ACHN (cell line): ENCODE measurements at regions not wholly inside any gene's neighbourhood (a gene's known extent, or its start where the extent isn't known, plus 50 kb on each side); places are given as distances from the start of the nearest gene placed in this dataset.

Experiments
- DNase-seq: peaks from one replicate; pipeline ENCODE4 v3.0.0-alpha.2; 2015
- in situ Hi-C: cut with HindIII; loops from 2 replicates; pipeline ENCODE4 v1.10.0; 2017; ENCODE audit warnings: low sequenced_read_pairs, low pct_ligation_motif_present, low pct_unique_long_range_greater_than_20kb

DNA sequence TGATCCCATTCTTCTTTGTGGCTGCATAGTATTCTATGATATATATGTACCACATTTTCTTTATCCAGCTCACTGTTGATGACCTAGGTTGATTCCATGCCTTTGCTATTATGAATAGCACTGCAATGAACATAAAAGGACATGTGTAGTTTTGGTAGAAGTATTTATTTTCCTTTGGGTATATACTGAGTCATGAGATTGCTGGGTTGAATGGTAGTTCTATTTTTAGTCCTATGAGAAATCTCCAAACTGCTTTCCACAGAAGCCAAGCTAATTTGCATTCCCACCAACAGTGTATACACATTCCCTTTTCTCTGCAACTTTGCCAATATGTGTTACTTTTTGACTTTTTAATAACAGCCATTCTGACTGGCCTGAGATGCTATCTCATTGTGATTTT is 278.3 kb downstream of the PCDH18 start:
- DNase-seq = no peak
- in situ Hi-C loops = no loop called here

DNA sequence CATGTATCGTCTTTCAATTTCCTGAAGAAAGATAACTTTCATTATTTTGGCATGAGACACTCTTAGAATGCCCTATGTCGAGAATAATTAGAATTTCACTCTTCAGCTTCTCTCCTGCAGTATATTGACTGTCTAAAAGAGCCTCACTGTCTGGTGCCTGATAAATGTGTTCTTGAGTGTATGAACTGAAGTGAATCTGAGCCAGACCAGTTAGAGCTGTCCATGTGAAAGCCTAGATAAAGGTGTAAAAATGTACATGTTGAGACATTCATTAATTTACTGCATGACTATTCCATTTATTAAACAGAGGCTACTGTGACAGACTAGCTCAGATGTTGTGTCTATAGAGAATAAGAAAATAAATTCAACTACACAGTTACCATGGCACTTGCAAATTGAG is 283.2 kb downstream of the PCDH18 start:
- in situ Hi-C loops = no loop called here
- no peak for DNase-seq

DNA sequence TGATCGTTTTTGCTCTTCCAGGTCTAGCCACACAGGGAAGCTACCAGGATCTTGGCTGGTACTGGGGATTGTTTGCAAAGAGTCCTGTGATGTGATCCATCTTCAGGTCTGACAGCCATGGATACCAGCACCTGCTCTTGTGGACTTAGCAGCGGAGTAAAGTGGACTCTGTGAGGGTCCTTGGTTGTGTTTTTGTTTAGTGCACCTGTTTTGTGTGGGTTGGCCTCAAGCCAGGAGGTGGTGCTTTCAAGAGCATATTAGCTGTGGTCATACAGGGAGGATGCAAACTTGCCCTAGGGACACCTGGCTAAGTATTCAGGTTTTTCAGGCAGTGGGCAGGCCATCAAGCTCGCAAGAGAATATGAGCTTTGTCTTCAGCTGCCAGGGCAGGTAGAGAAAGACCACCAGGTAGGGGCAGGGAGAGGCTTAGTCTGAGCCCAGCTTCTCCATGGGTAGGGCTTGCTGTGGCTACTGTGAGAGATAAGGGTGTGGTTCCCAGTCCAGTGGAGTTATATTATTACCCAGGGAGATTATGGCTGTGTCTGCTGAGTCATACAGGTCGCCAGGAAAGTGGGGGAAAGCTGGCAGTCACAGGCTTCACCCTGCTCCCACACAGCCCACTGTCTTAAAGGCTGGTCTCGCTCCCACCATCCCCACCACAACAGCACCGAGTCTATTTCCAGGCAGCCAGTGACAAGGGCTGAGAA is 293.7 kb downstream of the PCDH18 start:
- no peak for DNase-seq
- in situ Hi-C loops = no loop called here

DNA sequence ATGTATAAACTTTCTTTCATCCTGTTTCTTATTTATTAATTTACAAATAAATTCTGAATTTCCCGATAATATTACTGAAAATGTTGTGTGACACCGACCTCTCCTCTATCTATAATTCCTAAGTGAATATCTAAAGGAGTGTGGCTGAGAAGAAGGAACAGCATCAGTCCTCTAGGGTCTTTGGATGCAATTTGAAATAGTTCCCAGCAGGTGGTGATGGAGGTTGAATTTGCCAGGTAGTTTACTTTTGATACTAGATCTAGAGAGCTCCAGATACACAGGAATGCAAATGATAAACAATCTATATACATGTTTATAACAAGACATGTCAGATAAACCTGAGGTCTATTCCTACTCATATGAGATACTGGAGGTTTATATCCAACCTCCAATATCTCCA is 305.4 kb downstream of the PCDH18 start:
- in situ Hi-C loops = no loop called here
- DNase-seq = peak; percentile 17

DNA sequence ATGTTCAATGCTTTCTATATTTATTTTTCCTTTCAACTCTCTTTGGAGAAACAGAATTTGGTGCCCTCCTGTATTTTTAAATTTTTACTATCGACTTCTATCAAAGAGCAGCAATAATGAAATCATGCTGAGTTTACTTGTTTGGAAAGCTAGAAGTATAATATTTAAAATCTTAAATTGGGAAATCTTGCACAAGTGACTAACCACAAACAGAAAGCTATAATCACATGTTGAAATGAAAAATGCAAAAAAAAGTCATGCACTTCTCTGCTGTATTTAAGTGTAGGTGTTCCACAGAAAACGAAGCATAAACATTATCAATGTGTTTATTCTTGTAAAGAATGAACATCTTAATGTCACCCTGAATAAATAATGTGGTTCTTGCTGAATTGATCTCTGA is 306.1 kb downstream of the PCDH18 start:
- in situ Hi-C loops = no loop called here
- no peak for DNase-seq

DNA sequence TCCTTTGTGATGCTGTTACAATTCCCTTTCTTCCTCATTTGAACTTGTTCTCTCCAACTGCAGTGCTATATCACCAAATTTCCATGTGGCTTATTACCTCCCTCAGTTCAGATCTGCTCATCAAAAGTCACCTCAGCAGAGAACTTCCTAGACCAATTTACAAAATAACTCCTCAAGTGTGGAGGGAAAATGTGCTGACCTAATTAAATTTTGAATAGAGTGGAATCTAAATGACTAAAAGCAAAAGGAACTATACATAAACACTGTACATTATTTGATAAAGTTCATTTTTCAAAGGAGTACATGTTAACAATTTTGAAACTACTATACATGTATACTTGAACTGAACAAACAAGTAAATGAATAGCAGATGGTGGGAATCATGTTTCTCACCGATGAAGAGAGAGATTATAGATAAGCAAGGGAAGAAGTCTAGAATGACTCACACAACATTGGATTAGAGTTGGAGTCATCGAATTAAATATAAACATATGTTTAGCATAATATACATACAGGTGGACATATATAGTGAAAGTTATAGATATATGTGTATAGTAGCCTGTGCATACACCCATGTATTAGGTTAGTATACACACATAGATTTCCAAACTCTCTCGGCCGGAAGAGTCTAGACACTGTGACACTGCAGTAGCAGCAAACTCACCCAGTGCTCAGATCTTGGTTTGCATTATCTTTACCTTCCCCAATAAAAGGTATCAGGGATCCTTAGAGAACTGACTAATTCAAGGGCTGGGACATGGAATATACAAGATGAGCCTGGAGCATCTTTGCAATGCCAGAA is 318.7 kb downstream of the PCDH18 start:
- in situ Hi-C loops = no loop called here
- DNase-seq = no peak

DNA sequence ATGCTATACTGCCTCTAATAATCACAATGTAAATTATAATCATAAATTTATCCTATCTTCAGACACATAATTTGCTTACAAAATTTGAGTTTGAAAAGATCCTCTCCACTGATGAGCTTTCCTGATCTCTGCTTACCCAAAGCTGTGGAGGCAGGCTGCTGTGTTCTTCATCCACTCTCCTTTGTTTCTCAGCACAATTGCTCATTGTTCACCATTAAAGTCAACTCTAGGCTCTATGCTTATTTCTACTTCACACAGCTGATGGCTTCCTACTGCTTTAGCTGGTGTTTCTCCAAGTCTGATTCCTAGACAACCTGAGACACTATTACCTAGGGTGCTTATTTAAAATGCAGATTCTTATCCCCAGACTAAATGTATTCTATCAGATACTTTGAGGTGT is 319.7 kb downstream of the PCDH18 start:
- in situ Hi-C loops = no loop called here
- no peak for DNase-seq

DNA sequence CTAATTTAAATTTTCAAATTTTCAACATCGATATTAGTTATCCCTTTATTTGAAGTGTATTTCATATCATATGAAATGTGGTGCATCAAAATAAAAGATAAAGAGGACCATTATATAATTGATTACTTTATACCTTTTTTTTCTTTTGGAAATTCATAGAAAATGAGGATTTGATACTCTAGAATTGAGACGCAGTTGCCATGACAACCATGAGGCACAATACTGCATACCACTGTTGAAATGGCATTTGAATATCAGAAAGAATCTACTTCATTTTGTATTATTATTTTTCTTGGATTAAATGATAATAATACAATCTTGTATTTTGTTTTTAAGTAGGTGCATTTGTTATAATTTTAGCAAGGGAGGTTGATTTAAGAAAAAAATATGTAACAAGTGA is 323.1 kb downstream of the PCDH18 start:
- DNase-seq = no peak
- in situ Hi-C loops = no loop called here

DNA sequence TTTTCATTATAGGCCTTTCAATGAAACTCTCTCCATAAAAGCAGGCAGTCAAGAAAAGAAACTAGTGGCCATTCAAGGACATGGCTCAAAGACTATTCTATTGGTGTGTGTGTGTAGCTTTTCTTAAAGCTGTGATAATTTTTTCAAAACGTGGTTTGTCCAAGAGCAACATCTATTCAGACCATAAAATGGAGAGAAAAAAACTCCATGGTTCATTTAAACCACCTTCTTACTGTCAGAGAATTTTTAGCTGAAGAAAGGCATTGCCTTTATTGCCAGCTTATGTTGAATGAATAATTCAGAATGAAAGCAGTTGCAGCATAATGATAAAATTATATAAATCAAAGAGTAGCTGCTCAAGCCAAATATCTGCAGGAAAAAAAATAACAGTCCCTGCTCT is 325.5 kb downstream of the PCDH18 start:
- in situ Hi-C loops = no loop called here
- DNase-seq = no peak

DNA sequence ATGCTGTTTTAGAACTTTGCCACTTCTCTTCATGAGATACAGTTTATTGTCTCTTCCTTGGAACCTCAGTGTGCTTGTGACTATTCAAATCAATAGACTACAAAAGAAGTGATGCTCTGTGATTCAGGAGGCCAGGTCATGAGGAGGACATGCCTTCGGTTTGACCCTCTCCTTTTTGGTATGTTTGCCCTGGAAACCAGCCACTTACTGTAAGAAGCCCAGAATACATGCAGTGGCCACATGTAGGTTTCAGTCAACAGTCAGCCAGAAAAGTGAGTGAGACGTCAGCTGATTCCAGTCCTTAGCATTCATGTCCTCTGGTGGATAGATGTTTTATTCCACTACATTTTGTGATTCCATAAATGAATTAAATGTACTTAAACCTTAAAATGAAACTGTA is 328.7 kb downstream of the PCDH18 start:
- in situ Hi-C loops = no loop called here
- no peak for DNase-seq

DNA sequence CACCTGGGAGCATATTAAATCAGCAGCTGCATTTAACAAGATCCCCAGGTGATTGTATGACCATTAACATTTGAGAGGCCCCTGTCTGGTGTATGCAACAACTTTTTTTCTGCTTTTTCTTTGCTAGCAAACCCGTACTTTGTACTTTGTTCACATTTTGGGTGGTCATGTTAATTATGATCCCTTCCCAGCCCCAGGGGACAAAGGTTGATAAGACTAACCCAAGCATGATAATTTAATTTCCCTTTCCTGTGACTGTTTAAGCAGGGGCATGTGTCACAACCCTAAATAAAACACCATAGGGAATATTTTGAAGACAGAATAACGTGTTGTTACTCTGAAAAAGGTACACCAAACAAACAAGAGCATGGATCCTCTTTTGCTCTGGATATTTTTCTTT is 332.0 kb downstream of the PCDH18 start:
- in situ Hi-C loops = no loop called here
- DNase-seq = no peak

DNA sequence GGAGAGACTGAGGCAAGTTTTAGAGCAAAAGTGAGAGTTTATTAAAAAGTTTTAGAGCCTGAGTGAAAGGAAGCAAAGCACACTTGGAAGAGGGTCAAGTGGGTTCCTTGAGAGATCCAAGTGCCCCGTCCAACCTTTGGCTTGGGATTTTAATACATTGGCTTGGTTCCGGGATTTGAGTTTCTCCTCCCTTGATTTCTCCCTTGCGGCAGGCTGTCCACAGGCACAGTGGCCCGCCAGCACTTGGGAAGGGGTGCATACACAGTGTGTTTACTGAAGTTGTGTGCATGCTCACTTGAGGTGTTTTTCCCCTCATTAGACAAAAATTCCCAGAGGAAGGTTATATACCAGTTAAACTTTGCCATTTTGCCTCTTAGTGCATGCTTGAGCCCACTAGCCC is 333.5 kb downstream of the PCDH18 start:
- no peak for DNase-seq
- in situ Hi-C loops = no loop called here

DNA sequence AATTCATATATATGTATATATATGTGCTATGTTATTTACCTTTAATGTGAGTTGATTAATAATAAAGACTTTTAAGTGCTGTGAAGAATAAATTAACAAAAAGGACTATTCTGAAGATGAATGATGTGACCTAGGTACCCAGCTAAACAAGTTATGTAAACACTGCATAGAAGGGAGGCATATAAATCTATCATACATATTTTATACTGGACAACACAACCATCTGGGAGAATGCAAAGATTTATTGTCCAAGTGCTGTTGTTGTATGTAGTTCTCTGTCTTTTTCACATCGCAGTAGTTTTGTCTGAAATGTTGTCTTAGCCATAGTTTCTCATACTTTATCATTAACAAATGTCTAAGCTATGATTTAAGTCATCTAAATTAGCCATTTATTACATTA is 337.6 kb downstream of the PCDH18 start:
- no peak for DNase-seq
- in situ Hi-C loops = no loop called here

DNA sequence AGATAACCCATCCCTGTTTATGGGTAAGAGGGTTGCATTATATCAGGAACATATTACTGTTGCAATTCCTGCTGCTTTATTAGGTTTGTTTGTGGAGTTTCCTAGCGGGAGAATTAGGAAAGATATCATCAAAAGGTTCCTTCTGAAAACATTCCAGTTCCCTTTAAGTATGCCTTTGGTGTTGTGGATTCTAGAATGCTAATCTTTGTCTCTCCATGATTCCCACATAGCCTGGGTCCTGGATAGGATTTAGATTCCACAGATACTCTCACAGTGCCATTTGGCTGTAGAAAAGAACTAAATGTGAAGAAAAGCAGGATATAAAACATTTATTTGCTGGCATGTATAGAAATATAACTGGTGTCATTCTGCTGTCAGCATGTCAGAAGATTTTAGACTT is 338.7 kb downstream of the PCDH18 start:
- DNase-seq = no peak
- in situ Hi-C loops = no loop called here

DNA sequence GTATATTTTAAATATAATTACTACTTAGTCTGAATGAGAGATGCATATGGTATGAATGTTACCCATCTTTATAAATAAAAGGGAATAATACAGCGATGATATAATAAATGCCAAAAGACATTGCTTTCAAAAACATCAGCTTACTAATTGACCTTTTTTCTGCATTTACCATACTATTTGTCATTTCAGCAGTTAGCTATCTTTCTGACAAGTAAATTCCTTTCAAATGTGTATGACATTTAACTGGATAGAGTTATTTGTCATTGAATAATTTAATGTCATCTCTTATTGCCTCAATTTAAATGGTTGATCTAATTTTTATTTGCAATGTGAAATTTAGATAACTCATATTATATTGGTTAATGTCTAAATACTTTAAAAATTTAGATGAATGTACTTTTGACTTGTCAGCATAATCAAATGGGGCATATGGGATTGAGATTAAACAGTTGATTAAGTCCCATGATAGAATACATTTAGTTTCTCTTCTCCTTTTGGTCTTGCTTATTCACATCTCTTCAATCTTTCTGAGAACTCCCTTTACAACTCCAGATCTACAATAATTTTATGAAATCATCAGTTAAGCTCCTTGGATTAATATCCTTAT is 350.9 kb downstream of the PCDH18 start:
- no peak for DNase-seq
- in situ Hi-C loops = no loop called here

DNA sequence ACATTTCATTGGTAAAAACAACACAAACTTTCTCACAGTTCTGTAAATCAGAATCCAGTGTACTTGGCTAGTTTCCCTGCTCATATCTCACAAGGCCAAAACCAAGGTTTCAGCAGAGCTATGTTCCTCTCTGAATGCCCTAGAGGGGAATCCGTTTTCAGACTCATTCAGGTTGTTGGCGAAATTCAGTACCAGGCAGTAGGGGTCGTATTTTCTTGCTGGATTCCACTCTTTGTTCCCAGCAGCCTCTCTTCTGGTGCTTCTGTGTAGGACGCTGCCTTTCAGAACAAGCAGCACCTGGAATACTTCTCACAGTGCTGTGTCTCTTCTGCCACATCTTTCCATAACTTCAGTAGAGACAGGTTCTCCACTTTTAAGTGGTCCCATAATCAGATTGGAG is 351.9 kb downstream of the PCDH18 start:
- in situ Hi-C loops = no loop called here
- no peak for DNase-seq

DNA sequence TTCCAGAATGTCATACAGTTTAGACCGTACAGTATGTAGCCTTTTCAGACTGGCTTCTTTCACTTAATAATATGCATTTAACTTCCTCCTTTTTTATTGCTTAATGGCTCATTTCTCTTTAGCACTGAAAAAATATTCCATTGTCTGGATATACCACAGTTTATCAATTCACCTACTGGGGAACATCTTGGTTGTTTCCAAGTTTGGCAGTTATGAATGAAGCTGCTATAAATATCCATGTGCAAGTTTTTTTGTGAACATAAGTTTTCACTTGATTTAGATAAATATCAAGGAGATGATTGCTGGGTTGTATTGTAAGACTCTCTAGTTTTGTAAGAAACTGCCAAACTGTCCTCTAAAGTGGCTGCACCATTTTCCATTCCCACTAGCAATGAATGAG is 375.5 kb downstream of the PCDH18 start:
- DNase-seq = no peak
- in situ Hi-C loops = no loop called here

DNA sequence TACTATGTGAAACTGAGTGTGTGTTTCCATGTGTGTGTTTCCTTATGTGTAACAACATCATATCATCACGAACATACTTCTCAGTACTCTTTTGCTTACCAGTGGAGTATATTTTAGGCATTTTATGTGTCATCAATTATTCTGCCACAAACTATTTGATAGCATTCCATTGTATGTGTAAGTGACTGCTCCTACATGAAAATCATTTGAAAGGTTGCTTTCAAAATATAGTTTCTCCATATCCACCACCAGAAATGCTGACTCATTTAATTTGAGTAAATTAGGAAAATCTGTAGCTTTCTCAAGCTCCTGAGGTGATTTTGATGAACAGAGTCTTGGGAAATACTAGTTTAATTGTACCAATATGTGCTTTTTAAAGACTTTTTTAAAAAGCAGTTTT is 376.2 kb downstream of the PCDH18 start:
- in situ Hi-C loops = no loop called here
- DNase-seq = no peak

DNA sequence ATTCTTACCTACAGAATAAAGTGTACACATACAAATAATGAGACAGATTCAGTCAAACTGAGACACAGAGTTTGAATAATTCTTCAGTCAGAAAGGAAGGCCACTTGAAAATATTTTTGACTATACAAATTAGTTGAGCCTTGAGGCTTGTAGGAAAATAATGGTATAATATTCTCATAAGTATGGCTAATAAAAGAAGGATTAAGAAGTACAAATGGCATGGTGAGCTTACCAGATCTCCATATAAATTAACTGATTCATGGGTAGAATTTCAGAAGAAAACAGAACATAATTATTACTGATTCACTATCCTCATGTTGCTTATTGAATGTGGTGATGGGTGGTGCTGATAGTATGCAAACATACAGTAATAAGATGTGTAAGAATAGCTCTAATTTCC is 401.1 kb downstream of the PCDH18 start:
- in situ Hi-C loops = no loop called here
- DNase-seq = no peak

DNA sequence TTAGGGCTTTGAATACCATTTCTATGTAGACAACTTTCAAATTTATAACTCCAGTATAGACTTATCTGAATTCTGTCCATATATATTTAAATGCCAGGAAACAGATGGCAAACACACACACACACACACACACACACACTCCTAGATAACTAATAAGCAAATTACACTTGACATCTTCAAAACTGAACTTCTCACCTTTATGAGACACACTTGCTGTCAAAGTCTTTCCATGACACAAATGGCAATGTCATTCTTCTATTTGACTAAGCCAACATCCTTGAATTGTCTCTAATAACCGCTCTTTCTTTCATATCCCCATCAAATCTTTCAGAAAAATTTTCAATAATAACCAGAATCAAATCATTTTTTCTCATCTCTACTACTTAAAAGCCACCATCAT is 402.4 kb downstream of the PCDH18 start:
- DNase-seq = no peak
- in situ Hi-C loops = no loop called here
